OCI-LY1 (cell line): ENCODE measurements at regions not wholly inside any gene's neighbourhood (a gene's known extent, or its start where the extent isn't known, plus 50 kb on each side); places are given as distances from the start of the nearest gene placed in this dataset.

Source experiments
- CTCF ChIP-seq: fragments of 200-600 bp; sonication (generic), shearing (Covaris generic); IDR thresholded peaks from 2 replicates; pipeline ENCODE4 v1.5.1; 2017; ENCODE audit warnings: mild to moderate bottlenecking, antibody characterized with exemption, low read length, moderate library complexity, mixed read lengths
- EZH2 ChIP-seq: fragments of 200-600 bp; sonication (generic), shearing (Covaris generic); IDR thresholded peaks from 2 replicates; pipeline ENCODE4 v1.8.0; 2017; ENCODE audit warnings: borderline replicate concordance, mixed run types, mild to moderate bottlenecking, antibody characterized with exemption, low read length, moderate library complexity, mixed read lengths

- no peak for TF ChIP-seq EZH2
- TF ChIP-seq CTCF: no peak
Measured at GRCh38 chr5:33049298-33049697, 338.2 kb downstream of the NPR3 start.
